Keratinocyte (primary cell): ENCODE measurements at regions not wholly inside any gene's neighbourhood (a gene's known extent, or its start where the extent isn't known, plus 50 kb on each side); places are given as distances from the start of the nearest gene placed in this dataset.

ENCODE experiments used
- DNase-seq: peaks from one replicate; pipeline ENCODE4 v3.0.0-alpha.2; 2011; ENCODE audit warnings: low read depth, missing footprints, low spot score
- FAIRE-seq: peaks from 2 replicates; lab custom pipeline; 2011; peaks lifted over from hg19 to GRCh38; lab: Jason Lieb, UNC
- H2AFZ ChIP-seq: 2 replicates; pipeline ENCODE4 v1.6.0; 2012; ENCODE audit warnings: low read length, control low read depth, inconsistent platforms; ENCODE audit not compliant: control insufficient read depth
- H3K27ac ChIP-seq: 2 replicates; pipeline ENCODE4 v1.5.1; 2011; ENCODE audit warnings: low read length; ENCODE audit not compliant: control insufficient read depth, insufficient read depth
- H3K27me3 ChIP-seq: 3 replicates; pipeline ENCODE4 v1.6.0; 2011; ENCODE audit warnings: low read length; ENCODE audit not compliant: control insufficient read depth, insufficient read depth; ENCODE audit errors: extremely low read depth
- H3K36me3 ChIP-seq, 2 experiments: 2 replicates in 1 of 2; 3 replicates in 1 of 2; pipeline ENCODE4 v1.5.1; 2011; ENCODE audit warnings: low read length in 2 of 2, mild to moderate bottlenecking in 1 of 2; ENCODE audit not compliant: control insufficient read depth in 2 of 2, insufficient read depth in 2 of 2; ENCODE audit errors: extremely low read depth in 1 of 2
- H3K4me1 ChIP-seq: 3 replicates; pipeline ENCODE4 v1.5.1; 2011; ENCODE audit warnings: low read length; ENCODE audit not compliant: control insufficient read depth, insufficient read depth; ENCODE audit errors: extremely low read depth
- H3K4me2 ChIP-seq: 3 replicates; pipeline ENCODE4 v1.6.0; 2011; ENCODE audit warnings: low read depth, low read length; ENCODE audit not compliant: control insufficient read depth, insufficient read depth; ENCODE audit errors: extremely low read depth
- H3K4me3 ChIP-seq, 3 experiments: fragments of 200-600 bp in 1 of 3; sonication (generic) in 1 of 3; 2 replicates in 2 of 3; 3 replicates in 1 of 3; pipeline ENCODE4 v1.5.1; 2011 to 2016; ENCODE audit warnings: low read length in 3 of 3, mild to moderate bottlenecking in 3 of 3, control low read depth in 2 of 3, inconsistent platforms in 1 of 3, low read depth in 1 of 3, mixed read lengths in 1 of 3, mixed run types in 1 of 3, moderate library complexity in 1 of 3; ENCODE audit not compliant: control insufficient read depth in 2 of 3, insufficient read depth in 2 of 3; ENCODE audit errors: extremely low read depth in 1 of 3
- H3K79me2 ChIP-seq: 2 replicates; pipeline ENCODE4 v1.6.0; 2012; ENCODE audit warnings: low read length; ENCODE audit not compliant: control insufficient read depth, insufficient read depth
- H3K9ac ChIP-seq: 3 replicates; pipeline ENCODE4 v1.6.0; 2011; ENCODE audit warnings: low read length; ENCODE audit not compliant: control insufficient read depth, insufficient read depth; ENCODE audit errors: extremely low read depth
- H3K9me1 ChIP-seq: 3 replicates; pipeline ENCODE4 v1.6.0; 2011; ENCODE audit warnings: low read length; ENCODE audit not compliant: control insufficient read depth, insufficient read depth; ENCODE audit errors: extremely low read depth
- H3K9me3 ChIP-seq: 2 replicates; pipeline ENCODE4 v1.5.1; 2012; ENCODE audit warnings: low read depth, low read length; ENCODE audit not compliant: control insufficient read depth
- H4K20me1 ChIP-seq: 3 replicates; pipeline ENCODE4 v1.6.0; 2011; ENCODE audit warnings: low read length; ENCODE audit not compliant: control insufficient read depth, insufficient read depth; ENCODE audit errors: extremely low read depth
- CTCF ChIP-seq, 3 experiments: IDR thresholded peaks in 1 of 3; conservative IDR thresholded peaks in 1 of 3; optimal IDR thresholded peaks in 1 of 3; 2 replicates in 2 of 3; 3 replicates in 1 of 3; pipeline versions ENCODE3 to v1.5.1; 2011; ENCODE audit warnings: low read length in 3 of 3, mild to moderate bottlenecking in 3 of 3, moderate library complexity in 2 of 3, control low read depth in 1 of 3, inconsistent platforms in 1 of 3; ENCODE audit not compliant: insufficient read depth in 2 of 3; ENCODE audit errors: extremely low read depth in 1 of 3
- EZH2 ChIP-seq: IDR thresholded peaks from one replicate; pipeline ENCODE4 v1.6.1; 2012; ENCODE audit warnings: inconsistent platforms, mild to moderate bottlenecking, low read length, moderate library complexity
- dilution Hi-C: fragments of 300-500 bp; cut with MboI; formaldehyde crosslinking; loops from one replicate; pipeline ENCODE4 v1.7.0; 2020; ENCODE audit warnings: low sequenced_read_pairs; ENCODE audit not compliant: extremely low pct_ligation_motif_present

- H3K27ac ChIP-seq = no peak overlapping the region
- H3K36me3 ChIP-seq = no peaks in the 10 kb centered on the region
- dilution Hi-C loops = no loop called here
- no peaks in the 10 kb centered on the region for H3K79me2 ChIP-seq
- H3K4me2 ChIP-seq = no peak overlapping the region
- no peak for FAIRE-seq
- TF ChIP-seq EZH2 = no peak
- TF ChIP-seq CTCF (optimal IDR thresholded peaks at IDR 0.05 in 1 of 3, IDR thresholded peaks at IDR 0.05 in 1 of 3, conservative IDR thresholded peaks at IDR 0.05 in 1 of 3; ENCODE audit: extremely low read depth in 1 of 3, insufficient read depth in 2 of 3, low read length in 3 of 3) = no peak
- H2AFZ ChIP-seq = no peak overlapping the region
- no peaks in the 10 kb centered on the region for H3K27me3 ChIP-seq
- no peaks in the 10 kb centered on the region for H4K20me1 ChIP-seq
- no peaks in the 10 kb centered on the region for H3K9me3 ChIP-seq
- H3K9me1 ChIP-seq = no peaks in the 10 kb centered on the region
- no peak for DNase-seq
- H3K4me1 ChIP-seq = no peaks in the 10 kb centered on the region
- no peak overlapping the region for H3K4me3 ChIP-seq
- H3K9ac ChIP-seq = no peak overlapping the region
These were observed 467.0 kb downstream of the HTR1A start for GRCh38 chr5:63495225-63495624.

GRCh38 chr5:63483338-63483737, 478.9 kb downstream of the HTR1A start:
- no peaks in the 10 kb centered on the region for H3K79me2 ChIP-seq
- no peak for FAIRE-seq
- no peak overlapping the region for H3K27ac ChIP-seq
- H3K4me1 ChIP-seq = no peaks in the 10 kb centered on the region
- no peak overlapping the region for H3K4me2 ChIP-seq
- H2AFZ ChIP-seq = no peak overlapping the region
- no peak overlapping the region for H3K4me3 ChIP-seq
- no peak for TF ChIP-seq EZH2
- TF ChIP-seq CTCF (optimal IDR thresholded peaks at IDR 0.05 in 1 of 3, IDR thresholded peaks at IDR 0.05 in 1 of 3, conservative IDR thresholded peaks at IDR 0.05 in 1 of 3; ENCODE audit: extremely low read depth in 1 of 3, insufficient read depth in 2 of 3, low read length in 3 of 3) = no peak
- no peaks in the 10 kb centered on the region for H3K36me3 ChIP-seq
- H3K9ac ChIP-seq = no peak overlapping the region
- H3K9me1 ChIP-seq = no peaks in the 10 kb centered on the region
- H4K20me1 ChIP-seq = no peaks in the 10 kb centered on the region
- no peaks in the 10 kb centered on the region for H3K9me3 ChIP-seq
- no peaks in the 10 kb centered on the region for H3K27me3 ChIP-seq
- no peak for DNase-seq
- dilution Hi-C loops = no loop called here
